ACHN (cell line): ENCODE measurements at regions not wholly inside any gene's neighbourhood (a gene's known extent, or its start where the extent isn't known, plus 50 kb on each side); places are given as distances from the start of the nearest gene placed in this dataset.
"Not testable (repeated sequence)": the region's sequence is repeated elsewhere in the genome, so short reads cannot be mapped to it uniquely, and the experiment has no call there.

Source experiments
- DNase-seq: peaks from one replicate; pipeline ENCODE4 v3.0.0-alpha.2; 2015
- in situ Hi-C: cut with HindIII; loops from 2 replicates; pipeline ENCODE4 v1.10.0; 2017; ENCODE audit warnings: low sequenced_read_pairs, low pct_ligation_motif_present, low pct_unique_long_range_greater_than_20kb

DNA sequence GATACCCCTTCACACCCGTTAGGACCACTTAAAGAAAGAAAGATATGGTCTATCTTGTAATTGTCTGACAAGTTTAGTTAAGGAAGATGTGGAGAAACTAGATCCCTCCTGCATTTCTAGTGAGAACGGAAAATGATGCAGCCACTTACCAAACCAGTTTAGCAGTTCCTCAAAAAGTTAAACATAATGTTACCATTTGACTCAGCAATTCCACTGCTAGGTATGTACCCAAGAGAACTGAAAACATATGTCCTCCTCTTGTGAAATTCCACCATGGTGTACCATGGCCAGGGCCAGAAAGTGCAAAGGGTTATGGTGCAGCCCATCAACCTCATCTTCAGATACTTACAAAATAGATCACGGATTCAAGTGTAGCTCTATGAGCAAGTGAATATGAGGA lies 79.0 kb upstream of the ID2 start:
- DNase-seq = no peak
- in situ Hi-C loops = no loop called here

DNA sequence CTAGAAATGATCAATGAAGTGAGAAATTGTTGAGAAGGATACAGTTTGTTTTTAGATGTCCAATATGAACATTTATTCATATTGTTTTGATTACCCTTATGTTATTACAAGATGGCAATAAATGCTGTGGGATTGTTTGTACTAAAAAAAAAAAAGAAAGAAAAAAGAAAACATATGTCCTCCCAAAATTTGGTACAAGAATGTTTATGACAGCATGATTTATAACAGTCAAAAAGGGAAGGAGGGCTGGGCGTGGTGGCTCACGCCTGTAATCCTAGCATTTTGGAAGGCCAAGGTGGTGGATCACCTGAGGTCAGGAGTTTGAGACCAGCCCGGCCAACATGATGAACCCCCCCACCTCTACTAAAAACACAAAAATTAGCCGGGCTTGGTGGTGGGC lies 78.5 kb upstream of the ID2 start:
- DNase-seq, in situ Hi-C loops: not testable (repeated sequence)

DNA sequence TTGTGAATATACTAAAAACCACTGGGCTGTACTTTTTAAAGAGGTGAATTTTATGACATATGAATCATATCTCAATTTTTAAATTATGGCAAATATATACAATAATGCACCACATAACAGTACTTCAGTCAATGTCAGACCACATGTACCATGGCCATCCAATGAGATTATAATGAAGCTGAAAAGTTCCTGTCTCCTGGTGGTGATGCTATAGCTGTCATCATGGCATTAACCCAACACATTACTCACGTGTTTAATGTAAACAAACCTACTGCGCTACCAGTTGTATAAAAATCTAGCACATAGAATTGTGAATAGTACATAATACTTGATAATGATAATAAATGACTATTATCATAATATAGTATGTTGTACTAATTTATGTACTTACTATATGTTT lies 77.6 kb upstream of the ID2 start:
- DNase-seq = no peak
- in situ Hi-C loops = no loop called here

DNA sequence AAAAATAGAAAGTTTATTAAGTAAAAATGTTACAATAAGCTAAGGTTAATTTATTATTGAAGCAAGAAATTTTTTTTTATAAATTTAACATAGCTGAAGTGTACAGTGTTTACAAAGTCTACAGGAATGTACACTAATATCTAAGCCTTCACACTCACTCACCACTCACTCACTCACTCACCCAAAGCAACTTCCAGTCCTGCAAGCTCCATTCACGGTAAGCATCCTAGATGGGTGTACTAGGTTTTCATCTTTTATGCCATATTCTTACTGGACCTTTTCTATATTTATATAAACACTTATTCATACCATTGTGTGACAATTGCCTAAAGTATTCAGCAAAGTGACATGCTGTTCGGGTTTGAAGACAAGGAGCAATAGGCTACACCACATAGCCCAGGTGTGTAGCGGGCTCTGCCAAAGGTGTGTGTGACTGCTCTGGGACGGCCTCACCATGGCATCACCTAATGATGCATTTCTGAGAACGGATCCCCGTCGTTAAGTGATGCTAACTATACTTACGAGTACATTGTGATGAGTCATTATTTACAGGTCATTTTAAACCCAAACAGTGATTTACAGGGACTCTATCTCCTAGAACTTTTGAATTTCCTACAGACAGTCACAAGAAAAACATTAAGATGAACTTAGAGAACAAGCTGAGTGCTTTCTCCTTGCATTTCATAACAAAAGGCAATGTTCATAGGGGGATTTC lies 76.3 kb upstream of the ID2 start:
- no peak for DNase-seq
- in situ Hi-C loops = no loop called here

- no peak for DNase-seq
- in situ Hi-C loops = no loop called here
Measured at GRCh38 chr2:8606226-8606625, 75.6 kb upstream of the ID2 start.

GRCh38 chr2:8606649-8607550 lies 75.0 kb upstream of the ID2 start:
- in situ Hi-C loops = no loop called here

DNA sequence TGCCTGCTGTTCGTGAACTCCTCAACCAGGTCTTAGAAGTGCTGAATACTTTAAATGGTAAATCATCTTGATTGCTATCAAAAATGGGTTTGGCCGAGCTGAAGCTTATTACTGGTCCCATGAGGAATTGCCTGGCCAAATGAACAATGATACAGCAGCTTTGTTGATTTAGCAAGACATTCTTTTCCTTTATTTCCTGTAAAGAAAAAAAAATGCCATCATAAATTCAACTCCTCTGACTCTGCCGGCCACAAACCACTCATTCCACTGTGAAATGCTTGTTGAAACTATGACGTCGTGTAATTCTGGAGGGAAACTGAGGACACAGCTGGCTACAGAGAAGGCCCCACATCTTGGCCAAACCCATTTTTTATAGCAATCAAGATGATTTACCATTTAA lies 74.2 kb upstream of the ID2 start:
- no peak for DNase-seq
- in situ Hi-C loops = no loop called here

More at GRCh38 chr2:8606649-8607550, 75.0 kb upstream of the ID2 start:
- DNase-seq = no peak

DNA sequence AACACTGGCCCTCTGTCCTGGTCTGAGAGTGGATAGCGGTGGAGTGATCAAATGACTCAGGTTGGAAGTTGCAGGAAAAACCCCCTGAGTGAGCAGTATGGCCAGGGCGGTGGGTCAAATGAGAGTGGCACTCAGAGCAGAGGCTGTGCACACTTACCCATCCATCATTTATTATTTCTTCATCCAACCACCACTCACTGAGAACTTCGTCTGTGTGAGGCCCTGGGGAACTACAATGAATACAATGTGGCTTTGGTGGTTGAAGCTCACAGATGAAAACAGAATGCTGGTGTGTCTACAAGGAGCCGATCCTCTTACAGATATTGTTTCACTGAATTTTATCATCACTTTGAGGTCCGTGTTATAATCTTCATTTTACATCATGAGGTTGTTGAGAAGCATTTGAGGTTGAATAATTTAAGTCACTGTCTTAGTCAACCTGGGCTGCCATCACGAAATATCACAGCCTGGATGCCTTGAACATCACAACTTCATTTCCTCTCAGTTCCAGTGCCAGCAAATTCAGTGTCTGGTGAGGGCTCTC lies 73.4 kb upstream of the ID2 start:
- in situ Hi-C loops = no loop called here

GRCh38 chr2:8609357-8609811 lies 72.5 kb upstream of the ID2 start:
- in situ Hi-C loops = no loop called here
- no peak for DNase-seq

More for the DNA sequence above, 73.4 kb upstream of the ID2 start:
- DNase-seq = no peak

DNA sequence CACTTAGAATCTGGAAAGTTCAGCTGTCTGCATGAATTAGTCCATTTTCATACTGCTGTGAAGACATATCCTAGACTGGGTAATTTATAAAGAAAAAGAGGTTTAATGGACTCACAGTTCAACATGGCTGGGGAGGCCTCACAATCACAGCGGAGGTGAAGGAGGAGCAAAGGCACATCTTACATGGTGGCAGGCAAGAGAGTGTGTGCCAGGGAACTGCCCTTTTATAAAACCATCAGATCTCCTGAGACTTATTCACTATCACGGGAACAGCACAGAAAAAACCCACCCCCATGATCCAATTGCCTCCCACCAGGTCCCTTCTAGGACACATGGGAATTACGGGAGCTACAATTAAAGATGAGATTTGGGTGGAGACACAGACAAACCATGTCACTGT lies 71.1 kb upstream of the ID2 start:
- in situ Hi-C loops, DNase-seq: not testable (repeated sequence)

GRCh38 chr2:8611246-8611645 lies 70.6 kb upstream of the ID2 start:
- in situ Hi-C loops = no loop called here
- DNase-seq = no peak

- in situ Hi-C loops = no loop called here
- no peak for DNase-seq
Measured at GRCh38 chr2:8611700-8612099, 70.2 kb upstream of the ID2 start.

DNA sequence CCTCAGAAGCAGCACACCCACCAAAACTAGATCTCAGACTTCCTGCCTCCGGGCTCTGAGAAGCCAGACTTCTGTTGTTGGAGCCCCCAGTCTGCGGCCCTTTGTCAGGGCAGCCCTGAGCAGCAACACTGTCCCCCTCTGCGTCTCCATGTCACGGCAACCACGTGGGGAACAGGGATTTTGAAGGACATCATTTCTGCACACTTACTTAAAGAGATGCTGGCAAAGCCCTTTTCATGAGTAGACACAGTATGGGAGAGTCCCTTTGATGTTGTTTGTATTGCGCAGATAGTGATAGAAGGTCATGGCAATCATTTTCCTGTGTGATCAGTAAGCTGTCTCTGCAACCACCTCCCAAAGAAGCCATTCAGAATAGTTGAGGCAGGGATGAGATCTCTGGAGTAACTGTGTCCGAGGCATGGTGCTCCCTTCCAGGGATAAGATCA lies 69.1 kb upstream of the ID2 start:
- in situ Hi-C loops = no loop called here
- no peak for DNase-seq

DNA sequence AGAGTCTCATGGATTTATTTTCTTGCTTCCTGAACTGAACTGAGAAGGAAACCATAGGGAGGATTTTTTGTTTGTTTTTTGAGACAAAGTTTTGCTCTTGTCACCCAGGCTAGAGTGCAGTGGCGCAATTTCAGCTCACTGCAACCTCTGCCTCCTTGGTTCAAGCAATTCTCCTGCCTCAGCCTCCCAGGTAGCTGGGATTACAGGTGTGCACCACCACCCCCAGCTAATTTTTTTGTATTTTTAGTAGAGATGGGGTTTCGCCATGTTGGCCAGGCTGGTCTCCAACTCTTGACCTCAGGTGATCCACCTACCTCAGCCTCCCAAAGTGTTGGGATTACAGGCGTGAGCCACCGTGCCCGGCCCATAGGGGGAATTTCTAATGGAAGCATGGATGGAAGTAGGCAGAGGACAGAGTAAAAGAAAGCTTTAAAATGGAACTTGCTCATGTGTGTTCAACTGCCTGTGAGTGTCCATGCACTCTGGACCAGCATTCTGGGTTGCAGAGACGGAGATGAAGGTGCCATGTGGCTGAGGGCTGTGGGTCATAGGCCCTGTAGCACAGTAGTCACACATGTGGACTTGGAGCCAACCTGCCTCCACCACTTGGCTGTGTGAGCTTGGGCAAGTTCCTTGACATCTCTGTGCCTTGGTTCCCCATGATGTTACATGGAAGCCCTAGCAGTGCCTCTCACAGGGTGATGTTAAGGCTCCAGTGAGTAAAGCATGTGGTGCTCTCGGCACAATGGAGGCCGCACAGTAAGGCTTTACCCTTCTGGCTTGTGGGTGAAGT lies 68.5 kb upstream of the ID2 start:
- in situ Hi-C loops, DNase-seq: not testable (repeated sequence)

DNA sequence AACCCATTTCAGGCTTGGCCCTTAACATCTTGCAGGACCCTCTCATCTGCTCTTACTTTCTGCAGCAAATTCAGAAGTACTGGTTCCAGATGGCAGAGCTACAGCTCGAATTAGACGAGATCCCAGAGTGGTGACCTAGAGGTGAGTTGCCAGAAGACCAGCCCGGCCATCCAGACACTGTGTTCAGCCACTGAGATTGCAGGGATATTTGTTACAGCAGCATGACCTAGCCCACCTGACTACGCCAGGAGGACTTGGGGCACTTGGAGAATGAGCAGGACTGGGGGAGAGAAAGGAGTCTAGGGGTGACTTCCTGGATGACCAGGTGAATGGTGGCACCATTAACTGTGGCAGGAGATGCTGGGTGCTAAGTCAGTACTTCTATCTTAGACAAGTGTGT lies 67.2 kb upstream of the ID2 start:
- no peak for DNase-seq
- in situ Hi-C loops = no loop called here

DNA sequence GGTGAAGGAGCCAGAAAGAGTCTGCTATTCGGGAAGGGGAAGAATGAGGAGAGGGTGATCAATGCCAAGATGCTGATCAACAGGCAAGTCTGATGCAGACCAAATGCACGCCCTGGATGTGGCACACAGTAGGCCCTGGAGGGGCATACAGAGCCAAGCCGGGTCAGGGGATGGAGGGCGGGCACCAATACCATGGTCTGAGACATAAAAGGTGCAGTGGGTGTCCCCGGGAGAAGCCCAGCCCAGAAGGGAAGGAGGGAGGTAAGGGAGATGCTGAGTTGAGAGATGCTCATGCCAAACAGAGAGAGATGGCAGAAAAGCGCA lies 66.6 kb upstream of the ID2 start:
- in situ Hi-C loops = no loop called here

GRCh38 chr2:8615576-8616281 lies 66.1 kb upstream of the ID2 start:
- no peak for DNase-seq
- in situ Hi-C loops = no loop called here

More for the DNA sequence above, 66.6 kb upstream of the ID2 start:
- no peak for DNase-seq

- no peak for DNase-seq
- in situ Hi-C loops = no loop called here
Measured at GRCh38 chr2:8617048-8617447, 64.8 kb upstream of the ID2 start.
